ENCODE measurements at regions not wholly inside any gene's neighbourhood (a gene's known extent, or its start where the extent isn't known, plus 50 kb on each side); places are given as distances from the start of the nearest gene placed in this dataset.

GRCh38 chr18:24658302-24658701 is 197.9 kb downstream of the HRH4 start:
- no peak for TF ChIP-seq CTCF (IDR thresholded peaks at IDR 0.05)
- Histone ChIP-seq H3K9me3 (no peaks in the 10 kb centered on the region), H3K4me3 (no peak overlapping the region), H3K27me3 (replicated peaks; ENCODE audit: insufficient read depth) (no peaks in the 10 kb centered on the region), H3K36me3 (no peaks in the 10 kb centered on the region), H3K27ac (no peak overlapping the region), H3K4me1 (ENCODE audit: control insufficient read depth in 1 of 2, low read depth in 2 of 2) (peaks cover 0 to 5% of the 10 kb centered on the region in 2 donors)
- DNase-seq (ENCODE audit: low spot score), result no peak
- ATAC-seq (ENCODE audit: insufficient number of reproducible peaks, low FRiP score, low read depth), result no peak

DNA sequence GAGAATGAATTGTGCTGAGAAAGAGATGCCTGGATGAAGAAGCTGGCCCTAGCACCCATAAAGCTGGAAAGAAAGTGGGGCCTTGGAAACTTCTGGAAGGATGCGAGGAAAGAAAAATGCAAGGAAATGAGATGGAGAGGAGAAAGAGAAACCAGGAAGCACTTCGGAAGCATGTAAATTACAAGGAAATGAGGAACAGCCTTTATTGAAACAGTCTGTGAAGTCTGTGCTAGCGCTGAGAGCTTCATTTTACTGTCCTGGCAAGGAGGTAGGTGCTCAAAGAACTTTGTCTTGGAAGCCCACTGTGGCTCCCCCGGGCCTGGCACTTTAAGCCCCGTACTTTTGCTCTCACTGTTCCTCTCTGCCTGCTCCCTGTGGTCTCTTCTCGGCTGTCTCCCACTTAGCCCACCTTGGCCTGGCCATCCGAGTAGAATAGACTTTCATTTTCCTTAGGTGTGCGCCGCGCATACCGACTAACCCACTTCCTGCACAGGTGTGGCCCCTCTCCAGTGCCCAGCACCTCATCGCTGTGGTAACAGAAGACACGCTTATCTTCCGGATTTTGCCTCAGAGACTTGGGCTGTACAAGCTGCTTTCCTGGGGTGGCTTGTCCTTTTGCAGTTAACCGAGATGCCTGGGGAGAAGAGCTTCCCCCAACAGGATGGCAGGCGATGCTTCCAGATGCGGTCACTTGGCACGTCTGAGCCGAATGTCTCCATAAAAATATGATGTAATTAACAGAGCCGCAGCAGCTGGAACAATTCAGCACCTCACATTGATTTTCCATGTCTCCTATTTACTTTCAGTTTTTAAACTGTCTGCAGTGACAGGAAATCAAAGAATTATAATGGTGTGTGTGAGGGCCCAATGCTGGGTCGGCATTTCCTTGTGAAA is 199.6 kb downstream of the HRH4 start:
- Histone ChIP-seq H3K9me3 (no peaks in the 10 kb centered on the region), H3K27ac (no peak overlapping the region), H3K4me1 (ENCODE audit: control insufficient read depth in 1 of 2, low read depth in 2 of 2) (peaks cover 0 to 5% of the 10 kb centered on the region in 2 donors), H3K36me3 (no peaks in the 10 kb centered on the region), H3K27me3 (replicated peaks; ENCODE audit: insufficient read depth) (no peaks in the 10 kb centered on the region), H3K4me3 (peak overlapping the region; percentile 57)
- DNase-seq (ENCODE audit: low spot score) (no peak), ATAC-seq (ENCODE audit: insufficient number of reproducible peaks, low FRiP score, low read depth) (no peak)
- TF ChIP-seq CTCF (IDR thresholded peaks at IDR 0.05), result no peak

DNA sequence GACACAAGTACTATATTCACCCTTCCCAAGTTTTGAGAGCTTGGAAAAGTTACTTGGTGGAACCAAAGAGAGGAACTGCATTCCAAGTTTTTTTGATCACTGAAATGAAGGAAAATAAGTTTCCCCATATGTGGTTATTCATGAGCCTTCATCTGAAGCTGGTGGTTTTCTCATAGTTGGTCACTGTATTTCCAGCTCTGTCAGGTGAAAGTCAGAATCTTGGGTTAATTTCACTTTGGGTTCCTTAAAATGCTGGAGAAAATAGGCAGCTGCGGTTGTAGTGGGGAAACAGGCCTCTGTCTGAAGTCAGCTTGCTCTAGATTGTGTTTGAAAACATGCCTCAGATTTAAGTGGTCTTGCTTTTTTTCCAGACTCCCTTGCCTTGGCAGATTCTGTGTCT is 200.5 kb downstream of the HRH4 start:
- H3K27ac ChIP-seq, result no peak overlapping the region
- ATAC-seq (ENCODE audit: insufficient number of reproducible peaks, low FRiP score, low read depth) (no peak), DNase-seq (ENCODE audit: low spot score) (no peak)
- no peaks in the 10 kb centered on the region for H3K27me3 ChIP-seq (replicated peaks; ENCODE audit: insufficient read depth)
- H3K4me3 ChIP-seq, result no peak overlapping the region
- H3K9me3 ChIP-seq, result no peaks in the 10 kb centered on the region
- H3K36me3 ChIP-seq, result no peaks in the 10 kb centered on the region
- TF ChIP-seq CTCF (IDR thresholded peaks at IDR 0.05), result no peak
- peaks cover 0 to 5% of the 10 kb centered on the region in 2 donors for H3K4me1 ChIP-seq (ENCODE audit: control insufficient read depth in 1 of 2, low read depth in 2 of 2)

DNA sequence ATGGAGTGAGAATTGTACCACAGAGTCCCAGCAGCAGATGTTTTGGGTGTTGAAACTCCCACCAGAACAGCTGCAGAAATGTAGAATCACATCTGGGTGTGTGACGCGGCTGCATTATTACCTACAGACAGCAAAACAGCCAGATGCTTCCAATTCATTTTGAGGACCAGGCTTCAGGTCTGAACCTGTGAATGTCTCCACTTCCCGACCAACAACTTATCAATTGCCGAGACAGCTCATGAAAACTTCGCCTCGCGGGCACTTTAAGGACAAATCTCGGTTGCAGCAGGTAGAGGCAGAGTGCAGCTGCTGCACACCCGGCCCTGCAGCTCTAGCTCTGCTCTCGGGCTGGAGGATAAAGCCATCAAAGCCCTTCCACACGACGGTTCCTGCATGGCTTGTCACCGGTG is 202.0 kb downstream of the HRH4 start:
- TF ChIP-seq CTCF (IDR thresholded peaks at IDR 0.05), result no peak
- Histone ChIP-seq H3K36me3 (no peaks in the 10 kb centered on the region), H3K27ac (no peak overlapping the region), H3K4me1 (ENCODE audit: control insufficient read depth in 1 of 2, low read depth in 2 of 2) (peaks cover 0 to 5% of the 10 kb centered on the region in 2 donors), H3K4me3 (no peak overlapping the region), H3K27me3 (replicated peaks; ENCODE audit: insufficient read depth) (no peaks in the 10 kb centered on the region), H3K9me3 (no peaks in the 10 kb centered on the region)
- DNase-seq (ENCODE audit: low spot score) (no peak), ATAC-seq (ENCODE audit: insufficient number of reproducible peaks, low FRiP score, low read depth) (no peak)

- peaks cover 0 to 5% of the 10 kb centered on the region in 2 donors for H3K4me1 ChIP-seq (ENCODE audit: control insufficient read depth in 1 of 2, low read depth in 2 of 2)
- DNase-seq (ENCODE audit: low spot score), result no peak
- no peak overlapping the region for H3K27ac ChIP-seq
- no peak overlapping the region for H3K4me3 ChIP-seq
- no peak for ATAC-seq (ENCODE audit: insufficient number of reproducible peaks, low FRiP score, low read depth)
- no peak for TF ChIP-seq CTCF (IDR thresholded peaks at IDR 0.05)
- no peaks in the 10 kb centered on the region for H3K9me3 ChIP-seq
- H3K36me3 ChIP-seq, result no peaks in the 10 kb centered on the region
- no peaks in the 10 kb centered on the region for H3K27me3 ChIP-seq (replicated peaks; ENCODE audit: insufficient read depth)
These were observed 202.6 kb downstream of the HRH4 start for GRCh38 chr18:24663026-24663425.

Data from thoracic aorta (tissue), 2 donors.